Fibroblast of lung (primary cell): ENCODE measurements at regions not wholly inside any gene's neighbourhood (a gene's known extent, or its start where the extent isn't known, plus 50 kb on each side); places are given as distances from the start of the nearest gene placed in this dataset.

Experiments
- EZH2 ChIP-seq: IDR thresholded peaks from 2 replicates; pipeline ENCODE4 v1.5.1; 2012; ENCODE audit warnings: low read length, control low read depth, mild to moderate bottlenecking; ENCODE audit errors: missing control alignments
- TF ChIP-seq, protein P1 (sequence below), 2 donors: IDR thresholded peaks in 1 of 2; conservative IDR thresholded peaks in 1 of 2; 1 replicate in 1 of 2; 2 replicates in 1 of 2; pipeline ENCODE4 v1.5.1; 2011 to 2012; ENCODE audit warnings: low read length in 2 of 2, control low read depth in 1 of 2, inconsistent platforms in 1 of 2, low read depth in 1 of 2, mild to moderate bottlenecking in 1 of 2

GRCh38 chr4:152044331-152045036 is 283.7 kb upstream of the GATB start:
- TF ChIP-seq, protein P1, sequence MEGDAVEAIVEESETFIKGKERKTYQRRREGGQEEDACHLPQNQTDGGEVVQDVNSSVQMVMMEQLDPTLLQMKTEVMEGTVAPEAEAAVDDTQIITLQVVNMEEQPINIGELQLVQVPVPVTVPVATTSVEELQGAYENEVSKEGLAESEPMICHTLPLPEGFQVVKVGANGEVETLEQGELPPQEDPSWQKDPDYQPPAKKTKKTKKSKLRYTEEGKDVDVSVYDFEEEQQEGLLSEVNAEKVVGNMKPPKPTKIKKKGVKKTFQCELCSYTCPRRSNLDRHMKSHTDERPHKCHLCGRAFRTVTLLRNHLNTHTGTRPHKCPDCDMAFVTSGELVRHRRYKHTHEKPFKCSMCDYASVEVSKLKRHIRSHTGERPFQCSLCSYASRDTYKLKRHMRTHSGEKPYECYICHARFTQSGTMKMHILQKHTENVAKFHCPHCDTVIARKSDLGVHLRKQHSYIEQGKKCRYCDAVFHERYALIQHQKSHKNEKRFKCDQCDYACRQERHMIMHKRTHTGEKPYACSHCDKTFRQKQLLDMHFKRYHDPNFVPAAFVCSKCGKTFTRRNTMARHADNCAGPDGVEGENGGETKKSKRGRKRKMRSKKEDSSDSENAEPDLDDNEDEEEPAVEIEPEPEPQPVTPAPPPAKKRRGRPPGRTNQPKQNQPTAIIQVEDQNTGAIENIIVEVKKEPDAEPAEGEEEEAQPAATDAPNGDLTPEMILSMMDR (conservative IDR thresholded peaks at IDR 0.05 in 1 of 2, IDR thresholded peaks at IDR 0.05 in 1 of 2; ENCODE audit: low read depth in 1 of 2, low read length in 2 of 2), result no peak
- no peak for TF ChIP-seq EZH2
